Osteocyte (in vitro differentiated cells): ENCODE measurements at regions not wholly inside any gene's neighbourhood (a gene's known extent, or its start where the extent isn't known, plus 50 kb on each side); places are given as distances from the start of the nearest gene placed in this dataset.

ENCODE experiments used
- DNase-seq: peaks from one replicate; pipeline ENCODE4 v3.0.0; 2021; ENCODE audit warnings: mixed read lengths; ENCODE audit not compliant: unreplicated experiment; ENCODE audit errors: extremely low spot score
- H3K27ac Mint-ChIP-seq: one replicate; pipeline ENCODE4 v1.8.0; 2021; ENCODE audit warnings: mild to moderate bottlenecking, mixed read lengths; ENCODE audit not compliant: unreplicated experiment
- H3K27me3 Mint-ChIP-seq: one replicate; pipeline ENCODE4 v1.8.0; 2021; ENCODE audit warnings: mixed read lengths; ENCODE audit not compliant: unreplicated experiment
- H3K36me3 Mint-ChIP-seq: one replicate; pipeline ENCODE4 v1.8.0; 2021; ENCODE audit warnings: mixed read lengths; ENCODE audit not compliant: unreplicated experiment
- H3K4me1 Mint-ChIP-seq: one replicate; pipeline ENCODE4 v1.8.0; 2021; ENCODE audit warnings: mixed read lengths; ENCODE audit not compliant: unreplicated experiment
- H3K4me3 Mint-ChIP-seq: one replicate; pipeline ENCODE4 v1.8.0; 2021; ENCODE audit warnings: mild to moderate bottlenecking, moderate library complexity, mixed read lengths; ENCODE audit not compliant: unreplicated experiment
- H3K9me3 Mint-ChIP-seq: one replicate; pipeline ENCODE4 v1.8.0; 2021; ENCODE audit warnings: mixed read lengths; ENCODE audit not compliant: unreplicated experiment
- CTCF ChIP-seq: fragments of 200-600 bp; sonication (generic); IDR thresholded peaks from 2 replicates; pipeline ENCODE4 v1.5.0; 2021; ENCODE audit warnings: antibody characterized with exemption, mild to moderate bottlenecking, moderate library complexity

DNA sequence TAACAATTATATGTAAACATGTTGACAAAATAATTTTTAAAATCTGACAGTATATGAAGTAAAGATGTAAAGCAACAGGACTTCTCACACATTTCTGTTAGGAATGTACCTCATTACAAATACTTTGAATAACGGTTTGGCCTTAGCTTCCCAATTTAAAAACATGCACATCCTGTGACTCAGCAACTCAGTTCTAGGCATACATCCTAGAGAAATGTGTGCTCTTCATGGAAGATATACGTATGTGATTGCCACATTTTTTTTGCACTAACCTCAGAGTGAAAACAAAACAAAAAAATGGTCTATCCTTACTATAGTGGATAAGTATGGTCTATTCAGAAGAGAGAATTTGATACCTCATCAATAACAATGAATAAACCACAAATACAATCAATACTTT lies 314.6 kb downstream of the LIG4 start:
- Mint-ChIP-seq H3K36me3 (no peaks in the 10 kb centered on the region), H3K9me3 (no peaks in the 10 kb centered on the region), H3K27ac (peak overlapping the region; percentile 23), H3K4me1 (peaks cover 10% of the 10 kb centered on the region), H3K4me3 (no peak overlapping the region), H3K27me3 (no peaks in the 10 kb centered on the region)
- TF ChIP-seq CTCF = no peak
- no peak for DNase-seq

DNA sequence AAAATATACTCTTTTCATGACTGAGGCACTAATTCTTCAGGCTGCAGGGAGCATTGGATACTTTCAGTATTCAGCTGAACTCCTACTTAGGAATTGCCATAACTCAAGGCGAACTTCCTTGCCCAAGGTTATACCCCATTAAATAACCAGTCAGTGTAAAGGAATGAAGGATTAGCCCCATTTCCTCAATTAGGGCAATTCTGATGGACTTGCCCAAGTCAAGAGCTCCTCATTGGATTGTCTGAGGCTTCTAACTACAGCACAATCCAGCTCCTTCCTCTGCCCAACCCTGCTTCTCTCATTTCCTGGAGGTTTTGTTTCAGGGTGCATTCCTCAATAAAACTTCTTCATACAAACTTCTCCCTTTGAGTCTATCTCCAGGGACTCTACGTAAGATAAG lies 329.2 kb downstream of the LIG4 start:
- H3K9me3 Mint-ChIP-seq = no peaks in the 10 kb centered on the region
- no peaks in the 10 kb centered on the region for H3K27me3 Mint-ChIP-seq
- H3K27ac Mint-ChIP-seq = no peak overlapping the region
- no peak for DNase-seq
- no peaks in the 10 kb centered on the region for H3K4me1 Mint-ChIP-seq
- TF ChIP-seq CTCF = no peak
- no peak overlapping the region for H3K4me3 Mint-ChIP-seq
- H3K36me3 Mint-ChIP-seq = peaks cover 2% of the 10 kb centered on the region

DNA sequence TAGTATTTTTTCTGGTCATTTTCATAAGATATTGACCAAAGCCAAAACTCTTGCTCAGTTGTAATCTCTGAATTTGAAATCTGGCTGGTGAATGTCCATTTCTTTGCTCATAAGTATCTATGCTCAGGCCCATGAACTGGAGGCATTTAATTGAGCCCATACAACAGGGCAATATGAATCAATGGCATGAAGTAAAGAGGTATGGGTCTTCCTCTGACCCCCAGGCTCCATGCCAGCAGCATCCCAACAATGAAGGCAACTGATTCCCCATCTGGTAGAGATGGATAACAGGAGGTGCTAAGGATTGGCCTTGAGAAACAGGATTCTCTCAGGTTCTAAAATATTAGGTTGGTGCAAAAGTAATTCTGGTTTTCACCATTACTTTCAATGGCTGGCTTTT lies 330.8 kb downstream of the LIG4 start:
- no peak for DNase-seq
- Mint-ChIP-seq H3K4me3 (no peak overlapping the region), H3K27ac (no peak overlapping the region), H3K36me3 (peaks cover 2% of the 10 kb centered on the region), H3K4me1 (no peaks in the 10 kb centered on the region), H3K9me3 (peaks cover 9% of the 10 kb centered on the region), H3K27me3 (no peaks in the 10 kb centered on the region)
- no peak for TF ChIP-seq CTCF

- H3K27me3 Mint-ChIP-seq = no peaks in the 10 kb centered on the region
- TF ChIP-seq CTCF = no peak
- DNase-seq = no peak
- H3K4me1 Mint-ChIP-seq = no peaks in the 10 kb centered on the region
- peaks cover 2% of the 10 kb centered on the region for H3K36me3 Mint-ChIP-seq
- peaks cover 9% of the 10 kb centered on the region for H3K9me3 Mint-ChIP-seq
- H3K4me3 Mint-ChIP-seq = no peak overlapping the region
- H3K27ac Mint-ChIP-seq = no peak overlapping the region
Measured at GRCh38 chr13:107883561-107884175, 331.7 kb downstream of the LIG4 start.

- H3K9me3 Mint-ChIP-seq = peaks cover 15% of the 10 kb centered on the region
- no peaks in the 10 kb centered on the region for H3K36me3 Mint-ChIP-seq
- DNase-seq = no peak
- no peak overlapping the region for H3K4me3 Mint-ChIP-seq
- H3K27ac Mint-ChIP-seq = no peak overlapping the region
- no peaks in the 10 kb centered on the region for H3K4me1 Mint-ChIP-seq
- no peak for TF ChIP-seq CTCF
- peaks cover 4% of the 10 kb centered on the region for H3K27me3 Mint-ChIP-seq
Measured at GRCh38 chr13:107882708-107883560, 332.4 kb downstream of the LIG4 start.
